Hippocampal formation (tissue), 2 donors: ENCODE measurements at regions not wholly inside any gene's neighbourhood (a gene's known extent, or its start where the extent isn't known, plus 50 kb on each side); places are given as distances from the start of the nearest gene placed in this dataset.
A peak's percentile ranks its signal among the peaks of the same experiment; 100 is the strongest.

Source experiments
- DNase-seq, 2 donors: peaks; one replicate each; lab custom pipeline; 2025; lab: John Stamatoyannopoulos, UW

GRCh38 chr13:33711436-33711835 lies 106.5 kb upstream of the RFC3 start:
- no peak for DNase-seq

GRCh38 chr13:33717775-33718174 lies 100.2 kb upstream of the RFC3 start:
- peak in 1 of 2 donors; percentile 33 for DNase-seq

DNA sequence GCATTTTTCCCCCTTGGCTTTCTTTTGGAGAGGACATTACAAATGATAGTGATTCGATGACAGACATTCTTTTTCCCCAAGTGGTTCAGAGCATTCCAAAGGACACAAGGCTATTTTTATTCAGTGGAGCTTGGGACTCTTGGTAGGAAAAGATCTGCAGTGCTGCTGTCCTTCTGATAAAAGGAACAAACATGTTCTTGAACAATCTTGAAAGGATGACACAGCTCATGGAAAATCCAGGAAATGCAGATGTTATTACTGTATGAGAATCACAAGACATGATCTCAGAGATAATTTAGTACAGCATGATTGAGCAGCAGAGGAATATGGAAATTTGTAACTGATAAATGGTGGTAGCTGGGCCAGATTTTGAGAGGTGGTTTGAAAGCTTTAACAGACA lies 96.2 kb upstream of the RFC3 start:
- no peak for DNase-seq

GRCh38 chr13:33722216-33722915 lies 95.6 kb upstream of the RFC3 start:
- no peak for DNase-seq

GRCh38 chr13:33723365-33723764 lies 94.6 kb upstream of the RFC3 start:
- DNase-seq = no peak

DNA sequence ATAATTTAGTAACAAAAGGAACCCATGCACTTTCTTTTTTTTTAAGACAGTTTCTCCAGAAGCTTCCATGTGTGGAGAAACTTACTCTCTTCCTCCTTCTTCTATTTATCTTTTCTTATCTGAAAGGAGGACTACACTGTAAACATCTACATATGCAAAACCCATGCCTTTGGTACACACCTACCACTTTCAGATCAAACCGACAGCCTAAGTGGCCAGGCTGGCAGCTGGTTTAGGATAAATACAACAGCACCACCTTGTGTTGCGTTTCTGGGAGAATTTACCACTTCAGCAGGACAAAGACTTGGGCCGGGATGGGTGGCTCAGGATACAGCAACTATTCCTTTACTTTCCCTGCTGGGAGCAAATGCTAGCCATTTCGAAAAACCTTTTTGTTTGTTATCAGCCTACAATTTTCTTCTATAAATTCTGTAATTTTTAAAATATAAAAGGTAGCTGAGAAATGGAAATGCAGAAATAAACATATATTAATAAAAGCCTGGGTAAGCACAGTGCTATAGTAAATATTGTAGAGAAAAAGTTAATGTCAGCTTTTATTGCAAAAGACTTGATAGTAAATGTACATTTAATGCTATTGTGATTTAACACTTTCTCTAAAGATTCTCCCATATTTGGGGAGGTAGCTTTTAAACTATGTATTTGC lies 94.0 kb upstream of the RFC3 start:
- peak; percentile 75 to 89 for DNase-seq

- DNase-seq = no peak
These were observed 92.6 kb upstream of the RFC3 start for GRCh38 chr13:33725340-33725739.

DNA sequence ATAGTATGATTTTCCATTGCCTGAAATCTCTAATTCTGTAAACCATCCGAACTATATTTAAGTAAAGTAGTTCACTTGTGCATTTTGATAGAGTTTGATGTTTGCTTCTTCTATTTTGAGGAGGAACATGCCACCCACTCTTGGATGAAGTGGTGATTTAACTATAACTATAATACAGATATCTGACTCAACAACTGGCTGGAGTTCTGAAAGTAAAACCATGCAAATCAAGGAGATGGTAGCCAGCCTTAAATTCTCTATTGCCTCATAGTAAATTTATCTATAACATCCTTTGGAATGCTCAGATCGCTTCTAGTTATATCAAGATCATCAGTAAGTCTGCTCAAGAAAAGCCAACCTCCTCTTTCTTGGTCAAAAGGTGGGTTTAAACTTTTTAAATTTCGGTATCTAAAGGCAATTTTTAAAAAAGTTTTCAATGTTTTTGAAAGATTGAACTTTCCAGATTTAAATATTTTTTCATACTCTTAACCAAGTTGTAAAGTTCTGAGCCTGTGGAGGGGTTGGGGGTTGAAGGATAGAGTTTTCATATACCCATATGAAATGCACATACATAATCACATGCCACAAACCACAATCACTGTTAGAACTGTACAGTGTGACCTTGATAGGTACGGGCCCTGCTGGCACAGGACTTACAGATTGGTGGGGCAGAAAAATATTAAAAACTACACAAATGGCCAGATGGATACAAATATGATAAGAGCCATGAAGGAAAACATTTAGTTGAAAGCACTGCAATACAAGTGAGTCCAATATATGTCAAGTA lies 90.5 kb upstream of the RFC3 start:
- DNase-seq = no peak

GRCh38 chr13:33728271-33729037 lies 89.5 kb upstream of the RFC3 start:
- no peak for DNase-seq

- DNase-seq = no peak
These were observed 87.8 kb upstream of the RFC3 start for GRCh38 chr13:33730147-33730546.

- DNase-seq = no peak
These were observed 87.3 kb upstream of the RFC3 start for GRCh38 chr13:33730619-33731018.

DNA sequence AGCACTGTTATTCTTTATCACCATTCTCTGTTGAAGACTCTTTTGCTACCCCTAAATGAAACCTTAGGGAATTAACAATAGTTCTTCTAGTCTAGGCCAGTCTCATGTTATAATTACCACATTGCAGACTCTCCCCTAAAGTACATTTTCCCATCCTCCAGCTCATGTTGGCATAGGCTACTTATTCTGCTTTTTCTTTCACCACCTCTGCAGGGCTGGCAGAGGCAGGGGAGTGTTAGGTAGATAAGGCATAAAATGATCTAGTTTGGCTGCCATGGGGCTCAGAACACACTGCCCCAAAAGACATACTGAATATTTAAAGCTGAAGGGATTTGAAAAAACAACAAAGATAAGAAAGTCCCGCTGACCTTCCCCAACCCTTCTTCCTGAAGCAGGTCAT lies 82.7 kb upstream of the RFC3 start:
- no peak for DNase-seq

- no peak for DNase-seq
These were observed 78.7 kb upstream of the RFC3 start for GRCh38 chr13:33739254-33739653.

DNA sequence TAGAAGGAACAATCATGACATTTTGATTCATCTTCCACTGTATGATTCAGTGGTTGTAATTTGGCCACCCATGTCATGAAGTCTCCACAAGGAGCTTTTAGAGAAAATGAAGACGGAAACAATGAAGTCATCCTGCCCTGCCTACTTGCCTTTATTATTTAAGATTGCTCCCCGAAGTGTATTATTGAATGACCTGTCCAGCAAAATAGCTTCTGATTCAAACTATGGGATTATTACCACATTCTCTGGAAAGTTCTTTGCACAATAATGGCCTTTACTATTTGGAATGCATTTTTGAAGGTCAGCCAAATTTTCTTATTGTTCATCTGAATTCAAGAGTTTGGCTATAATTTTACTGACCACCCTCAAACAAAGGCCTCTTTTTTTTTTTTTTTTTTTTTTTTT lies 77.8 kb upstream of the RFC3 start:
- no peak for DNase-seq

DNA sequence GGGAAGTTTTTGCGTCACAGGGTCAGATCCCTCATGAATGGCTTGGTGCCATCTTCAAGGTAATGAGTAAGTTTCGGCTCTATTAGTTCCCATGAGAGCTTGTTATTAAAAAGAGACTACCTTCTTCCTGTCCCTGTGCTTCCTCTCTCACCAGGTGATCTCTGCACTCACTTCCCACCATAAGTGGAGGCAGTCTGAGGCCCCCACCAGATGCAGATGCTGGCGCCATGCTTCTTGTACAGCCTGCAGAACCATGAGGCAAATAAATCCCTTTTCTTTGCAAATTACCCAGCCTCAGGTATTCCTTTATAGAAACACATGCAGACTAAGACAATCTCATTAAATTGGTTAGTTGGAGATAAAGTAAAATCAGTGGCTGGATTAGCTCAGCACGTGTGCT lies 75.6 kb upstream of the RFC3 start:
- DNase-seq = no peak

DNA sequence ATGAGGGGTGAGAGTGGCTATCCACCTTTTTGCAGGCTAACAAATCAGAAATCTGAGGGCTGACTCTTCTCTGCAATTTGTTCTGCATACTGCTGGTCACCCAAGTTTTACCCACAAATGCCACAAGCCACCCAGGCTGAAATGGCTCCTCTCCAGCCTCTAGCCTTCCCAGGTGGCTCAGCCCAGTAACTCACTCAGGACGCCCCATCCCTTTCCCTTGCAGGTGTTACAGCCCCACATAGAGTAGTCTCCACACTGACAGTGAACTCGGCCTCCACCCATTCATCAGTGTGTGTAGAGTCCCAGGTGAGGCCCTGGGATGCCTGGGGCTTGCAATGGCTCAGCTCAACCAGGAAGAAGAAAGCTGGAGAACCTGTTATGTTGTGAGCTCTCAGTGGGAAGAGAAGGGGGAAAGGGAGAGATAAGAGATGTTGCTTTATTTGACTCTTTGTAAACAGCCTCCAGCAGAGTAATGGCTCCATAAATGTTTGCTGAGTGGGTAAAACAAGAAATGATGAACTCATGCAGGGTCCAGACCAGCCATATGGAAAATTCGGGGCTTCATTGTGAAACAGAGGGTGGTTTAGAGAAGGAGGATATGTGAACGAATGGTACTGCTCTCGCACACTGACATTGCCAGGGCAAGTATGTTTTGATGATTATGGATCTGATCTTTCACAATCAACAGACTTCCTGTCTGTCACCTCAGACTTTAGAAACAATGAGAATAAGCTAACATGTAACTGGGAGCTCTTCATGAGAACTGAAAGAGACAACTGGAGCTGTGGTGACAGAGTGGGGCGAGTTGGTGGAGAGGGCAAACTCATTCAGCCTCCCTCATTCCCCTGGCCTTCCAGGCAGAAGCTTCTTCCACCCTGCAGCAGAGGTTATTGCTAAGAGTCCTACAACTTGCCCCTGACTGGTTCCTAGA lies 74.2 kb upstream of the RFC3 start:
- no peak for DNase-seq

GRCh38 chr13:33744589-33745369 lies 73.2 kb upstream of the RFC3 start:
- DNase-seq = no peak

- DNase-seq = no peak
These were observed 72.3 kb upstream of the RFC3 start for GRCh38 chr13:33745370-33746324.

DNA sequence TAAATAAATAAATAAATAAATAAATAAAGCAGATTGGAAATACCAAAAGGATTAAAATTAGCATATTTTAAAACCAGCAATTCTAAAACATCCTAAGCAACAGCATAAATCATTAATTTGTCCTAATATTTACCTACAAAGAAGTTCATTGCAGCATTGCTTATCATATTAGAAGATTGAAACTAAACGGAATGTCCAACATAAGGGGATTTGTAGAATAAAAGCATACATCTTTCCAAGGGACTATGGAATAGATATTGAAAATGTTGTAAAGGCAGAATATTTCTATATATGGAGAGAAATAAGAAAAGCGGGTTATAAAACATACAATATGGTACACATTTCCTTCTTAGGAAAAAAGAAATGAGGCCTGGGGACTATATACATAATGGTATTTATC lies 71.1 kb upstream of the RFC3 start:
- DNase-seq = no peak
